GM23248 (cell line): ENCODE measurements at regions not wholly inside any gene's neighbourhood (a gene's known extent, or its start where the extent isn't known, plus 50 kb on each side); places are given as distances from the start of the nearest gene placed in this dataset.

Experiments
- EZH2 ChIP-seq: fragments of 200-600 bp; sonication (generic); IDR thresholded peaks from 2 replicates; pipeline ENCODE4 v1.6.1; 2018; ENCODE audit warnings: antibody characterized with exemption, mild to moderate bottlenecking; ENCODE audit not compliant: insufficient read depth, poor library complexity, severe bottlenecking
- EZH2phosphoT487 ChIP-seq: fragments of 200-600 bp; sonication (generic); IDR thresholded peaks from 2 replicates; pipeline ENCODE4 v1.6.1; 2018; ENCODE audit warnings: antibody characterized with exemption, moderate library complexity, mild to moderate bottlenecking, low read depth; ENCODE audit not compliant: insufficient read depth

- TF ChIP-seq EZH2 (no peak), EZH2phosphoT487 (no peak)
Measured at GRCh38 chr13:74555276-74555625, 421.0 kb upstream of the KLF12 start.
